ENCODE measurements at regions not wholly inside any gene's neighbourhood (a gene's known extent, or its start where the extent isn't known, plus 50 kb on each side); places are given as distances from the start of the nearest gene placed in this dataset.

GRCh38 chr2:172153156-172153555, 50.5 kb upstream of the DLX2 start:
- no peak for DNase-seq (ENCODE audit: low read depth)

GRCh38 chr2:172153757-172154156, 51.1 kb upstream of the DLX2 start:
- no peak for DNase-seq (ENCODE audit: low read depth)

- no peak for DNase-seq (ENCODE audit: low read depth)
These were observed 53.1 kb upstream of the DLX2 start for GRCh38 chr2:172155752-172156151.

GRCh38 chr2:172160839-172161238, 58.1 kb upstream of the DLX2 start:
- DNase-seq (ENCODE audit: low read depth) = no peak

GRCh38 chr2:172162225-172162733, 59.6 kb upstream of the DLX2 start:
- DNase-seq (ENCODE audit: low read depth) = no peak

GRCh38 chr2:172162739-172163336, 60.1 kb upstream of the DLX2 start:
- no peak for DNase-seq (ENCODE audit: low read depth)

GRCh38 chr2:172168917-172169346, 66.2 kb upstream of the DLX2 start:
- no peak for DNase-seq (ENCODE audit: low read depth)

- no peak for DNase-seq (ENCODE audit: low read depth)
These were observed 66.9 kb upstream of the DLX2 start for GRCh38 chr2:172169611-172170010.

GRCh38 chr2:172172513-172173173, 69.9 kb upstream of the DLX2 start:
- DNase-seq (ENCODE audit: low read depth) = peak; percentile 42

- DNase-seq (ENCODE audit: low read depth) = no peak
These were observed 70.5 kb upstream of the DLX2 start for GRCh38 chr2:172173174-172173706.

GRCh38 chr2:172177581-172177980, 74.9 kb upstream of the DLX2 start:
- no peak for DNase-seq (ENCODE audit: low read depth)

- DNase-seq (ENCODE audit: low read depth) = no peak
These were observed 75.3 kb upstream of the DLX2 start for GRCh38 chr2:172177996-172178395.

GRCh38 chr2:172179045-172179701, 76.5 kb upstream of the DLX2 start:
- DNase-seq (ENCODE audit: low read depth) = no peak

- DNase-seq (ENCODE audit: low read depth) = no peak
These were observed 79.1 kb upstream of the DLX2 start for GRCh38 chr2:172181840-172182239.

GRCh38 chr2:172182624-172183023, 79.9 kb upstream of the DLX2 start:
- DNase-seq (ENCODE audit: low read depth) = no peak

- DNase-seq (ENCODE audit: low read depth) = no peak
These were observed 90.8 kb upstream of the DLX2 start for GRCh38 chr2:172193331-172194089.

- DNase-seq (ENCODE audit: low read depth) = no peak
These were observed 93.2 kb upstream of the DLX2 start for GRCh38 chr2:172195836-172196376.

- DNase-seq (ENCODE audit: low read depth) = peak; percentile 13
These were observed 94.2 kb upstream of the DLX2 start for GRCh38 chr2:172196768-172197431.

GRCh38 chr2:172198361-172198760, 95.7 kb upstream of the DLX2 start:
- DNase-seq (ENCODE audit: low read depth) = no peak

GRCh38 chr2:172198908-172199307, 96.2 kb upstream of the DLX2 start:
- DNase-seq (ENCODE audit: low read depth) = no peak

- DNase-seq (ENCODE audit: low read depth) = no peak
These were observed 97.9 kb upstream of the DLX2 start for GRCh38 chr2:172200495-172201085.
